ENCODE measurements at regions not wholly inside any gene's neighbourhood (a gene's known extent, or its start where the extent isn't known, plus 50 kb on each side); places are given as distances from the start of the nearest gene placed in this dataset.

DNA sequence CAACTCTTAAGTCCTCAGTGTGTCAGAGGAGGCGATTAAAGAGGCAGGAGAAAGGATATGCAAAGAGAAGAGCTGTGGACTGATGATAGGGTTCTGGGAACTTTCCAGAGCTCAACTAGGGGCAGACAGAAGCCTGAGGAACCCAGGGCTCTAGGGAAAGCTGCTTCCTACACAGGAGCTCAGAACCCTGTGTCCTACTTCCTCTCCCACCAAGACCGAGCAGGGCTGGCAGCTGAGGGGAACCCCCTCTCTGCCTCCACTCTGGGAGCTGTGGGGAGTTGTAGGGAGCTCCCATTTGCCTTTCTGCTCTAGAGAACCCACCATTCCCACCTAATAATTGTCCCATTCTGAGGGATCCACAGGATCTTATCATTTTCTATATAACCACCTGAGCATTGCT is 674.3 kb downstream of the ACTL7B start:
- intact Hi-C loops (cut with micrococcal nuclease; ENCODE audit: unreplicated experiment) = no loop called here

DNA sequence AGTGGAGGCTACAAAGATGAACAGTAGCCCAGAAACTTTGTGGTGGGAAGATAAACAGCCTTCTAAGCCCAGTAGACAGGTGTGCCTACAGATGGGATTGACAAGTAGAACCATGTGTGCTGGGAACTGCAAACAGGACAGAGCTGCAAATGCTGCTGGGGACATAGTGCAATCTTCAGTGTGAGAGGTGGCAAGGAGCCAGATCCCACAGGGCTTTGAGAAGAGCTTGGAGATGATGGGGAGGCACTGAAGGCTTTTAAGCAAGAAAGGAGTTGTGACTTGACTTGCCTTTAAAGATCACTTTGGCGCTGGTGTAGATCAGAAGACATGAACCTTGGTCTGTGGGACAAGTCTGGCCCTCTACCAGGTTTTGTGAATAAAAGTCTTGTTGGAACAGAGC is 675.2 kb downstream of the ACTL7B start:
- ChIA-PET CTCF (ENCODE audit: low intra/inter-chr PET ratio, low total read pairs) (no interaction called here), POLR2A (no interaction called here)
- Histone ChIP-seq H2AFZ (ENCODE audit: low read length) (no peak overlapping the region), H3K4me2 (ENCODE audit: low read depth, low read length) (no peak overlapping the region), H3K9ac (ENCODE audit: insufficient read depth, low read depth, low read length) (no peak overlapping the region), H3K36me3 (replicated peaks in 1 of 2; ENCODE audit: control insufficient read depth in 1 of 2, insufficient read depth in 2 of 2, low read length in 2 of 2) (no peaks in the 10 kb centered on the region), H3K27ac (ENCODE audit: extremely low read length, insufficient read depth, low read length) (no peak overlapping the region), H4K20me1 (ENCODE audit: insufficient read depth, low read length) (no peaks in the 10 kb centered on the region), H3K9me3 (ENCODE audit: low read length) (no peaks in the 10 kb centered on the region), H3K27me3 (ENCODE audit: control insufficient read depth in 1 of 2, insufficient read depth in 2 of 2, low read length in 2 of 2) (no peaks in the 10 kb centered on the region; a peak in 1 of 5 replicates), H3K4me1 (ENCODE audit: insufficient read depth, low read length) (no peaks in the 10 kb centered on the region), H3K79me2 (ENCODE audit: insufficient read depth, low read length) (no peaks in the 10 kb centered on the region), H3K4me3 (replicated peaks in 1 of 3; ENCODE audit: insufficient read depth in 1 of 3, low read depth in 2 of 3, low read length in 3 of 3) (no peak overlapping the region)
- TF ChIP-seq MEIS2 (CRISPR knock-in tag; IDR thresholded peaks at IDR 0.05) (no peak), THAP11 (CRISPR knock-in tag; IDR thresholded peaks at IDR 0.05) (no peak), ZNF224 (CRISPR knock-in tag; IDR thresholded peaks at IDR 0.05) (no peak), RARA (CRISPR knock-in tag; IDR thresholded peaks at IDR 0.05) (no peak)
- BruUV-seq (replicated peaks) = no TSS peak
- DNase-seq (ENCODE audit: low spot score) (no peak), FAIRE-seq (no peak), ATAC-seq (no peak)
- in situ Hi-C loops (cut with HindIII; ENCODE audit: extremely low pct_ligation_motif_present, low pct_unique_long_range_greater_than_20kb) (no loop called here), intact Hi-C loops (cut with micrococcal nuclease; ENCODE audit: unreplicated experiment) (no loop called here)
- 33% methylated on average over 1 of the region's 1 CpG for WGBS (ENCODE audit: low lambda C conversion rate)

More for the DNA sequence above, 674.3 kb downstream of the ACTL7B start:
- H3K4me2 ChIP-seq (ENCODE audit: low read depth, low read length) = no peak overlapping the region
- CTCF ChIA-PET (ENCODE audit: low intra/inter-chr PET ratio, low total read pairs) = no interaction called here
- no TSS peak for BruUV-seq (replicated peaks)
- no peaks in the 10 kb centered on the region for H3K79me2 ChIP-seq (ENCODE audit: insufficient read depth, low read length)
- H3K9me3 ChIP-seq (ENCODE audit: low read length) = no peaks in the 10 kb centered on the region
- no peak for ATAC-seq
- H3K27ac ChIP-seq (ENCODE audit: extremely low read length, insufficient read depth, low read length) = no peak overlapping the region
- no peak for DNase-seq (ENCODE audit: low spot score)
- no peak overlapping the region for H3K4me3 ChIP-seq (replicated peaks in 1 of 3; ENCODE audit: insufficient read depth in 1 of 3, low read depth in 2 of 3, low read length in 3 of 3)
- H2AFZ ChIP-seq (ENCODE audit: low read length) = no peak overlapping the region
- H3K36me3 ChIP-seq (replicated peaks in 1 of 2; ENCODE audit: control insufficient read depth in 1 of 2, insufficient read depth in 2 of 2, low read length in 2 of 2) = no peaks in the 10 kb centered on the region
- H3K27me3 ChIP-seq (ENCODE audit: control insufficient read depth in 1 of 2, insufficient read depth in 2 of 2, low read length in 2 of 2) = no peaks in the 10 kb centered on the region; a peak in 1 of 5 replicates
- no peak for FAIRE-seq
- TF ChIP-seq ZFP41 (CRISPR knock-in tag; IDR thresholded peaks at IDR 0.05; ENCODE audit: borderline replicate concordance) = no peak
- no peak for TF ChIP-seq FOXA3 (CRISPR knock-in tag; IDR thresholded peaks at IDR 0.05)
- no peak for TF ChIP-seq TAF15 (IDR thresholded peaks at IDR 0.05; ENCODE audit: low read depth, low read length, poor library complexity, severe bottlenecking)
- TF ChIP-seq, protein P1, sequence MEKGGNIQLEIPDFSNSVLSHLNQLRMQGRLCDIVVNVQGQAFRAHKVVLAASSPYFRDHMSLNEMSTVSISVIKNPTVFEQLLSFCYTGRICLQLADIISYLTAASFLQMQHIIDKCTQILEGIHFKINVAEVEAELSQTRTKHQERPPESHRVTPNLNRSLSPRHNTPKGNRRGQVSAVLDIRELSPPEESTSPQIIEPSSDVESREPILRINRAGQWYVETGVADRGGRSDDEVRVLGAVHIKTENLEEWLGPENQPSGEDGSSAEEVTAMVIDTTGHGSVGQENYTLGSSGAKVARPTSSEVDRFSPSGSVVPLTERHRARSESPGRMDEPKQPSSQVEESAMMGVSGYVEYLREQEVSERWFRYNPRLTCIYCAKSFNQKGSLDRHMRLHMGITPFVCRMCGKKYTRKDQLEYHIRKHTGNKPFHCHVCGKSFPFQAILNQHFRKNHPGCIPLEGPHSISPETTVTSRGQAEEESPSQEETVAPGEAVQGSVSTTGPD (CRISPR knock-in tag; IDR thresholded peaks at IDR 0.05) = no peak
- no peak for TF ChIP-seq ZMYM2 (CRISPR knock-in tag; IDR thresholded peaks at IDR 0.05)
- POLR2A ChIA-PET = no interaction called here
- H3K9ac ChIP-seq (ENCODE audit: insufficient read depth, low read depth, low read length) = no peak overlapping the region
- no peaks in the 10 kb centered on the region for H3K4me1 ChIP-seq (ENCODE audit: insufficient read depth, low read length)
- 13% methylated on average over 2 of the region's 2 CpGs for WGBS (ENCODE audit: low lambda C conversion rate)
- in situ Hi-C loops (cut with HindIII; ENCODE audit: extremely low pct_ligation_motif_present, low pct_unique_long_range_greater_than_20kb) = no loop called here
- H4K20me1 ChIP-seq (ENCODE audit: insufficient read depth, low read length) = no peaks in the 10 kb centered on the region

Data from HepG2 (cell line).